HG03175 (cell line): ENCODE measurements at regions not wholly inside any gene's neighbourhood (a gene's known extent, or its start where the extent isn't known, plus 50 kb on each side); places are given as distances from the start of the nearest gene placed in this dataset.
A peak's percentile ranks its signal among the peaks of the same experiment; 100 is the strongest.

ENCODE experiments used
- ATAC-seq: cut with Tn5 transposase; IDR thresholded peaks from one replicate; pipeline ENCODE4 v1.9.1; 2021; ENCODE audit warnings: mild to moderate bottlenecking, moderate library complexity; ENCODE audit not compliant: unreplicated experiment

- ATAC-seq, result no peak
Measured at GRCh38 chr15:87805117-87805820, 451.3 kb downstream of the NTRK3 start.

- ATAC-seq, result no peak
Measured at GRCh38 chr15:87804451-87804850, 452.1 kb downstream of the NTRK3 start.

DNA sequence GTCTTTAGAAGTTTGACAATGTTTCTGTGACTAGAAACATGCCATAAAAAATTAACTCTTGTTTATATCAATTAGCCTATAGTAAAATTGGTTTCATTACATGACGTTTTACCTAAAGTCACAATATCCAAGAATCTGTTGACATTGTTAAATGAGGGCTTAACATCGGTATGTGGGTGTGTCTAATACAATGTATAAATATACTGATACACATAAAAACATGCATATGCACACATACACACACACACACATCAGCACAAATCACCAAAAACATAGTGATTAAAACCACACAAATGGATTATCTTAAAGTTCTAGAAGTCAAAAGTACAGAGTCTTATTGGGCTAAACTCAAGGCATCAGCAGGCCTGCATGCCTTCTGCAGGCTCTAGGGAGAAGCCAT lies 456.7 kb downstream of the NTRK3 start:
- ATAC-seq, result no peak

DNA sequence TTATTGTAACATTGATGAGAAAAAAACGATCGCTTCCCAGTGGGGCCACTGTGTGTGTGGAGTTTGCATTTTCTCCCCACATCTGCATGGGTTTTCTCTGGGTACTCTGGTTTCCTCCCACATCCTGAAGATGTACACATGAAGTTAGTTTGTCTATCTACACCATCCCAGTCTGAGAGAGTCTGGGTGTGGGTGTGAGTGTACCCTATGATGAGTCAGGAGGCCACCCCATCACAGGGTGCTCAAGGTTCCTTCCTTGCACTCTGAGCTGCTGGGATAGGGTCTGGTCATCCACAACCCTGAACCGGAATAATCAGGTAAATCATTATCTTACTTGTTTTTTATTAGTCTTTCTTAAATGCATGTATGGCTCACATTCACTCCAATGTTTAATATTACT lies 457.1 kb downstream of the NTRK3 start:
- ATAC-seq, result no peak

GRCh38 chr15:87793725-87794124 lies 462.8 kb downstream of the NTRK3 start:
- no peak for ATAC-seq

DNA sequence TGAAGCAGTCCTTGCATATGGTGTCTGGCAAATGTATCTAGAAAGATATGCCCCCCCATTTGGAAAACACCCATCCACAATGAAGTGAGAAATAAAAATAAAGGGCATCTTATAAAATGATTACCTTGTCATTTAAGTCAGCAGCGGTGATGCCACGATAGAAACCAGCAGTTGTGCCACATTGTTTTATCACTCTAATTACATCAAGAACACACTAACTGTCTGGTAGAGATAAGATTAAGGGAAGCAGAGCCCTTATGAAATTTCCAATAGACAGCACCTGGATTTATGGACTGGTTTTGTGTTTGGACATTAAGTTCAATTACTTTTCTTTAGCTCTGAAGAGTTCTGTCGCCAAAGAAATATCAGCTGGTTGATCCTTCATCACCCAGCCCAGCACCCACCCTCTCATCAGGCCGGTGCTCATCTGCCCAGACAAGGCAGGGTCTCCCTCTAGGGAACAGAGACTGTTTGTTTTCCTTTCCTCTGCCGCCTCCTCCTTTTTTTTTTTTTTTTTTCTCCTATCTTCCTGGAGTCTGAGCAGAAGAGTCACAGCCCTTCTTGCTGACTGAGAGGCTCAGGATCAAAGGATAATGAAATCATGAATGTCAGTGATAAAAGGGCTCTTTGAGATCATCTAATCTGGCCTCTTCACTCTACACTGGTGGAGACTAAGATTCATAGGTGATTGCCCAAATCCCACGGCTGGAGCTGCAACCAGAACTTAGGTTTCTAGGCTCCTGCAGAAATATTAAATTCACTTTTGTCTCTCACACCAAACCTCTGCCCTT lies 464.1 kb downstream of the NTRK3 start:
- ATAC-seq, result no peak

DNA sequence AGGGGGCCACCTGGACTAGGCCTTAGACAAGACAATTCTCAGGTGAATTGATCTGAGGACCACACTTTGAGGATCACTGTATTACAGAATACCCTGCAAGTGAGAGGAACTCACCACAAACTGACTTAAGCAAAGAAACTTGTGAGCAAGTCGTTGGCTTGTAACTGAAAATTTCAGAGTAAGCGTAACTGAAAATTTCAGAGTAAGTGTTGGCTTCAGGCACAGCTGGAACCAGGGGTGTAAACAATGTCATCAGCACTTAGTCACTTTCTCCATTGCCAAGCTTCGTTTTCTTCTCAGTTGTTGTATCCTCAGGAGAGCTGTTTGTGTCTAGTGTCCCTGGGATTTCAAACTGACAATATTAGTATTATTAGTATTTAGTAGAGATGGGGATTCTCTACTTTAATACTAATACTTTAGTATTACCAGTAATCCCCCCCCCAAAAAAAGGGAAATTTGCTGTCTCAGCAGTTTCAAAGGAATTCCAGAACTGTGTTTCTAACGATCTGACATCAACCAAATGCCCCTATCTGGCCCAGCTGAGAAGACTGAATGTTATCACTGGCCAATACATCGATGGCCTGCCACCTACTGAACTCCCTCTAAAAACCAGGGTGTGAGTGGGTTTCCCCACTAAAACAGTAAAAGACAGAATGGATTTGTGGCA lies 474.4 kb downstream of the NTRK3 start:
- ATAC-seq, result no peak

GRCh38 chr15:87779746-87780145 lies 476.8 kb downstream of the NTRK3 start:
- no peak for ATAC-seq

DNA sequence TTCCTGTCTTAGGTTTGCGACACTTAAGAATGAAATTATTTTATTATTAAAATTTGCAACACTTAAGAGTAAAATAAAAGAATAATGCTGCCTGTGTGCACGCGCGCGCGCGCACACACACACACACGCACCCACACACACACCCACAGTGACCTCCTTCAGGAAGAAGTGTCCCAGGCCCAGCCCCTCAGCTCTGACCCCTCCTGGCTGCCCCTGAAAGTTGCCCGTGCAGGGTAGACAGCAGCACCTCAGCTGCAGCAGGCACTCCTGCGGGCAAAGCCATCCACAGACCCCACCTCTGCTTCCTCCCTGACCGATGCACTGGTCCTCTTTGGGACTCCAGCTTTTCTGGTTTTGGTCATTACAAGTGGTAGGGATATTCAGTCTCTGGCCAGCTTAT lies 478.2 kb downstream of the NTRK3 start:
- no peak for ATAC-seq

- no peak for ATAC-seq
Measured at GRCh38 chr15:87777054-87777561, 479.4 kb downstream of the NTRK3 start.

- no peak for ATAC-seq
Measured at GRCh38 chr15:87767516-87767915, 489.0 kb downstream of the NTRK3 start.

GRCh38 chr15:87764461-87765240 lies 491.9 kb downstream of the NTRK3 start:
- no peak for ATAC-seq

GRCh38 chr15:87763837-87764236 lies 492.7 kb downstream of the NTRK3 start:
- no peak for ATAC-seq

- peak; percentile 71 for ATAC-seq
Measured at GRCh38 chr15:87761736-87762509, 494.6 kb downstream of the NTRK3 start.

DNA sequence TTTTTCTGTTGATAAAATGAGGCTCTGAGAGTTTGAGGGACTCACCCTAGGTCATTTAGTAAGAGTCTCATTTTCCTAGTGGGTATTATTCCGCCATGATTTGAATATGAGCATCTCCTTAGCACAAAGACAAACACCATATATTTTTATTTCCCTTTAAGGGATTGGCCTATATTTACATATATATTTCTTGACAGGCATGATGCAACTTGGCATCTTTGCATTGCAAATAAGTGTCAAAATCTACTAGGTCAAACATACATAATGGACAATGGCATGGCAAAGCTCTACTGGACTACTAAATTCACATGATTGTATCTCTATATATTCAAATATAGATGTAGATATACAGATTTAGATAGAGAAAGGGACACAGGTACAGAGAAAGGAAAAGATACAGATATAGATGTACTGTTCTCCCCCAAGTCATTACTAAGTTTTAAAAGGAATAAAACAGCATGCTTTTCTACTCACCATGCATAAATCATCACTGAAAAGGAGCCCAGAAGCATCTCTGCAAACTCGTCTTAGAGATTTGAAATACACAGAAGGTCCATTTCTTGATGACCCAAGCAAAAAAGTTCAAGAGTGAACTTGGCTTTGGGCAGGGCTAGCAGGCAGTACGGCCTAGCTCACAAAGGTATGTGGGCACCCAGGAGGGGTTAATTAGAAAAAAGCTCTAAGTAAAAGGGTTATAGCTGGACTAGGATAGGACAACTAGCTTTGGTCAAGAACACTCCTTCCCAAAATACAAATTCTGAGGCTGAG lies 495.8 kb downstream of the NTRK3 start:
- no peak for ATAC-seq

DNA sequence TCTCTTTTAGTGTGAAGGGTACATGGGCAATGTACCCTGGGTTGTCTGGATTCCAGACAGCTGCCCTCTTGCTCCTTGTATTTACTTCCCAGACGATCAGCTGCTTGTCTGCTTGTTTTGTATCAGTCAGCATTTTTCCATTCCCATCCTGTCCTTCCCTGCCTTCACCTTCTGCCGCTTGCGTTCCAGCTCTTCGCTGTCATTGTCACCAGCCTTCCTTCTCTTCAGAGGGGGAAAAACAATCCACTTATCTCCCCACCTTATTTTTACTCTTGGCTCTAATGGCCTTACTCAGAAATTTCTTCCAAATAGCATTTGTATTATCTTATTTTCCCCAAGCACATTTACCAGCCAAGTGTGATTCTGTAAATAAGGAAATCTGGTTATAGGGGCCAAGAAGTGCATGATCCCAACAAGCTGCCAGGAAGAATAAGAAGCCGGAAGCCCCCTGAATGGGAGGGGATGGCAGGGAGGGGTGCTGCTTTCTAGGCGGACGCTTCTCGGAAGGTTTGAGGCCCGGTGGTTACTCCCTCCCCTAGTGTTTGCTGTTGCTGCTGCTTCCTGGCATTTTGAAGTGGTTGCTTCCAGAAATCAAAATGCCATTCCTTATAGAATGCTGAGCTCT lies 497.6 kb downstream of the NTRK3 start:
- no peak for ATAC-seq

- ATAC-seq, result no peak
Measured at GRCh38 chr15:87757084-87757483, 499.5 kb downstream of the NTRK3 start.

- no peak for ATAC-seq
Measured at GRCh38 chr15:87756072-87756471, 500.5 kb downstream of the NTRK3 start.

DNA sequence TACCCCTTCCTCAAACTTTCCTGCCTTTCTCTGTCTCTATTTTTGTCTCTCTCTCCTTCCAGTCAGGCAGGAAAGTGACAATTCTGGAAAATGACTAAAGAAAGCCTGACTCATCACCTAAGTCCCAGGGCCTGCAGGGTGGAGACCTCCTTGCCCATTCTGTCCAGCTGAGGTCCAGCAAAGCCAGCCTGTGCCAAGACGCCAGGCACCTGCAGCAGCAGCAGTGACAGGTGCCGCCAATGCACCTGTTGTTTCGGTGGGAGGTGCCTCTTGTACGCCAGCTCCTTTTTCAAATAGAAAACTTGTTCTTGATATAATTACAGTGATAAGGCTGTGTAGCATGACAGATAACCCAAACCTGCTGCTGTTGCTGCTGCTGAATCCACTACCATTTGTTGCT lies 501.3 kb downstream of the NTRK3 start:
- ATAC-seq, result no peak
